ENCODE measurements at regions not wholly inside any gene's neighbourhood (a gene's known extent, or its start where the extent isn't known, plus 50 kb on each side); places are given as distances from the start of the nearest gene placed in this dataset.

DNA sequence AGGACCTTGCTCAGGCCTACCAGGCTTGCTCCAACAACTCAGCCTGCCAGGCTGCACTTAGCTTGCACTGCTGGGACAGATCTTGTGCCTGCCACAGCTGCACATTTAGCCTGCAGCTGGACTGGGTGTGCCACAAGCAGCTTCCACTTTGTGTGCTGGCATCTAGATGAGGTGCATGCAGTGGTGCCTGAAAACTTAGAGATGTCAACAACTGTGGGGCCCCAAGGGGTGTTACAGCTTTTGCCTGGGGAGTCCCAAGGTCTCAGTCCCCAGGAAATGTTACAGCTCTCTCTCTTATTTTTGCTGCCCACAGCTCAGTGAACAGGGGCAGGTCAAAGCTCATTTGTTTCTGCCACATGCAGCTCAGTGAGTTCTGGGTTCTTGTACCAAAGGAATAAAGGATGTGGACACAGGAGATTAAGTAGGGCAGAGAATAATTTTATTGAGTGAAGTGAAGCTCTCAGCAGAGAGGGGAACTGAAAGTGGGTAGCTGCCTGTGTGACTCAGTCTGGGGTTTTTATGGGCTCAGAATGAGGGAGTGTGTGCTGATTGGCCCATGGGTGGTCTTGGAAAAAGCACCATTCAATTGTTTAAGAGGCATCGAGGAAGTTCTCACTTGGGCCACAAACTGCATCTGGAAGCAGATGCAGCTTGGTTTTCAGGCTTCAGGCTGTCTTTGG is 828.3 kb downstream of the TECRL start:
- H3K4me1 Mint-ChIP-seq, result no peaks in the 10 kb centered on the region
- H3K27me3 Mint-ChIP-seq (ENCODE audit: low read depth), result no peaks in the 10 kb centered on the region
- no peak overlapping the region for H3K4me3 Mint-ChIP-seq
- peaks cover 2% of the 10 kb centered on the region for H3K36me3 Mint-ChIP-seq (ENCODE audit: low read depth)
- DNase-seq (ENCODE audit: low read depth, low spot score), result no peak
- peaks cover 7% of the 10 kb centered on the region for H3K9me3 Mint-ChIP-seq
- H3K27ac Mint-ChIP-seq (ENCODE audit: unreplicated experiment), result no peak overlapping the region
- TF ChIP-seq, protein P1, sequence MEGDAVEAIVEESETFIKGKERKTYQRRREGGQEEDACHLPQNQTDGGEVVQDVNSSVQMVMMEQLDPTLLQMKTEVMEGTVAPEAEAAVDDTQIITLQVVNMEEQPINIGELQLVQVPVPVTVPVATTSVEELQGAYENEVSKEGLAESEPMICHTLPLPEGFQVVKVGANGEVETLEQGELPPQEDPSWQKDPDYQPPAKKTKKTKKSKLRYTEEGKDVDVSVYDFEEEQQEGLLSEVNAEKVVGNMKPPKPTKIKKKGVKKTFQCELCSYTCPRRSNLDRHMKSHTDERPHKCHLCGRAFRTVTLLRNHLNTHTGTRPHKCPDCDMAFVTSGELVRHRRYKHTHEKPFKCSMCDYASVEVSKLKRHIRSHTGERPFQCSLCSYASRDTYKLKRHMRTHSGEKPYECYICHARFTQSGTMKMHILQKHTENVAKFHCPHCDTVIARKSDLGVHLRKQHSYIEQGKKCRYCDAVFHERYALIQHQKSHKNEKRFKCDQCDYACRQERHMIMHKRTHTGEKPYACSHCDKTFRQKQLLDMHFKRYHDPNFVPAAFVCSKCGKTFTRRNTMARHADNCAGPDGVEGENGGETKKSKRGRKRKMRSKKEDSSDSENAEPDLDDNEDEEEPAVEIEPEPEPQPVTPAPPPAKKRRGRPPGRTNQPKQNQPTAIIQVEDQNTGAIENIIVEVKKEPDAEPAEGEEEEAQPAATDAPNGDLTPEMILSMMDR (conservative IDR thresholded peaks at IDR 0.05), result no peak

DNA sequence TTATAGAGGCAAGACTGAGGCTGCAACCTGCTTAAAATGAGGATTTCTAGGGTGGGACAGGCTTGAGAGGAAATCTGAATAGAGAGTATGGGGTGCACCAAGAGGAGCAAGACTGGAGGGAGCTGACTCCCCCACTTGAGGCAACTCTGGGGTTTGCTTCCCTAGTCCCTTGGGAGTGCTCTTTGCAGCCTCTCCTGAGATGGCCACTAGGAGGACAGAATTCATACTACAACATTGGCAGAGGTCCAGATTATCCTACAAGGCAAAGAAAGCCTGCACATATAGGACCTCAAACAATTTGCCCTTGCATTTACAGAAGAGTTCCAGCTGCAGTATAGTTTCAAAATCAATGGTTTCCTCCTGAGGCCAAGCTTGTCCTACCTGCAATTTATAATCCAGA is 830.9 kb downstream of the TECRL start:
- no peaks in the 10 kb centered on the region for H3K27me3 Mint-ChIP-seq (ENCODE audit: low read depth)
- TF ChIP-seq, protein P1 (conservative IDR thresholded peaks at IDR 0.05), result peak; percentile 15
- peaks cover 2% of the 10 kb centered on the region for H3K36me3 Mint-ChIP-seq (ENCODE audit: low read depth)
- no peak for DNase-seq (ENCODE audit: low read depth, low spot score)
- H3K4me3 Mint-ChIP-seq, result no peak overlapping the region
- H3K27ac Mint-ChIP-seq (ENCODE audit: unreplicated experiment), result no peak overlapping the region
- H3K9me3 Mint-ChIP-seq, result peaks cover 7% of the 10 kb centered on the region
- no peaks in the 10 kb centered on the region for H3K4me1 Mint-ChIP-seq

DNA sequence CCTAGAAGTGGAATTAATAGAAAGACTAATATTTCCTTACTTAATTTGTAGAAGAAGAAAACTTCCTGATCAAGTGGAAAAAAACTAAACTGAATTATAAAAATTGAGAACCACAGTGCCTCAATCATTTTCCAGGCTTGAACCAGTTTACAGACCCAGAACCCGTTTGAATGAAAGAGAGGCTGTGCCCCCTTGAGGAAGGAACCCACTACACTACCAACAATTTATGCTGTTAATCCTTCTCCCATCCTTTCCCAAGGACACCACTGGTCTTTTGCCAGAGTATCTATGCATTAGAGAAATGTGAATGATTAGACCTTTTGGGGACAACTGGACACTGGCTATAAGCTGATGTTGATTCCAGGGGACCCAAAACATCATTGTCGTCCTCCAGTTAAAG is 842.6 kb downstream of the TECRL start:
- Mint-ChIP-seq H3K4me1 (no peaks in the 10 kb centered on the region), H3K36me3 (ENCODE audit: low read depth) (no peaks in the 10 kb centered on the region), H3K4me3 (no peak overlapping the region), H3K9me3 (peaks cover 2% of the 10 kb centered on the region), H3K27ac (ENCODE audit: unreplicated experiment) (no peak overlapping the region), H3K27me3 (ENCODE audit: low read depth) (no peaks in the 10 kb centered on the region)
- TF ChIP-seq, protein P1 (conservative IDR thresholded peaks at IDR 0.05), result no peak
- DNase-seq (ENCODE audit: low read depth, low spot score), result no peak

DNA sequence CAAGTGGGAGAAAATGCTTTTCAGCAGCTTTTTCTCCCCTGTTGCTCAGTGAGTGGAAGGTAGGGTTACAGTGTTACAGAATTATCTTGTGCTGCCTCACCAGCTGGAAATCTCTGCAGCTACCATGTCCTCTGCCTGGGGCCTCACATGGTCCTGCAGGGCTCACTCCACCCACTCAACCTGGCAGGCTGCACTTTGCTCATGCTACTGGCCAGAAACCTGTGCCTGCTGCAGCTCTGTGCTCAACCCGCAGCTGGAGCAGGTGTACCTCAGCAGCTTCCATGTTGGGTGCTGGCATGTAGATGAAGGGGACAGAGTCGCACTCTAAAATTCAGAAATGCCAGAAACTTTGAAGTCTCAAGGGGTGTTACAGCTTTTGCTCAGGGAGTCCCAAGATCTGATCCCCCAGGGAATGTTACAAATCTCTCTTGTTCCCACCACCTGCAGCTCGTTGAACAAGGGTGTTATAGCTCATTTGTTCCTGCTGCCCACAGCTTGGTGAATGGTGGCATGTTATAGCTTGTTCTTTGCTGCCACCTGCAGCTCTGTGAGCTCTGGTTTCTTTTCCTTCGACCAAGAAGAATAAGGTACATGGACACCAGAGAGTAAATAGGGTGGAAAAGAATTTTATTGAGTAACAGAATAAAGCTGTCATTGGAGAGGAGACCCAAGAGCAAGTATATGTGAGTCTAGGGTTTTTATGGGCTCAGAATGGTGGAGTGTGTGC is 845.8 kb downstream of the TECRL start:
- no peaks in the 10 kb centered on the region for H3K36me3 Mint-ChIP-seq (ENCODE audit: low read depth)
- H3K27ac Mint-ChIP-seq (ENCODE audit: unreplicated experiment), result no peak overlapping the region
- no peaks in the 10 kb centered on the region for H3K4me1 Mint-ChIP-seq
- no peaks in the 10 kb centered on the region for H3K27me3 Mint-ChIP-seq (ENCODE audit: low read depth)
- peaks cover 3% of the 10 kb centered on the region for H3K9me3 Mint-ChIP-seq
- no peak overlapping the region for H3K4me3 Mint-ChIP-seq
- DNase-seq (ENCODE audit: low read depth, low spot score), result no peak
- TF ChIP-seq, protein P1 (conservative IDR thresholded peaks at IDR 0.05), result peak; percentile 26

DNA sequence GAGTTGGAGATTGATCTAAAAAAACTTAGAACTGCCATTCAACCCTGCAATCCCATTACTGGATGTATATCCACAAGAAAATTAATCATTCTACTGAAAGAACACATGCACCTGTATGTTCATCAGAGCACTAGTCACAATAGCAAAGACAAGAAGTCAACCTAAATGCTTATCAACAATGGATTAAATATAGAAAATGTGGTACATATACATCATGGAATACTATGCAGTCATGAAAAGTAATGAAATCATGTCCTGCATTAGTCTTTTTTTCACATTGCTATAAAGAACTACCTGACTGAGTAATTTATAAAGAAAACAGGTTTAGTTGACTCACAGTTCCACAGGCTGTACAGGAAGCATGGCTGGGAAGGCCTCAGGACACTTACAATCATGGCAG is 850.5 kb downstream of the TECRL start:
- Mint-ChIP-seq H3K27ac (ENCODE audit: unreplicated experiment) (no peak overlapping the region), H3K36me3 (ENCODE audit: low read depth) (no peaks in the 10 kb centered on the region), H3K4me1 (no peaks in the 10 kb centered on the region), H3K4me3 (no peak overlapping the region), H3K27me3 (ENCODE audit: low read depth) (no peaks in the 10 kb centered on the region), H3K9me3 (peaks cover 5% of the 10 kb centered on the region)
- TF ChIP-seq, protein P1 (conservative IDR thresholded peaks at IDR 0.05), result no peak
- DNase-seq (ENCODE audit: low read depth, low spot score), result no peak

All from neural crest cell (in vitro differentiated cells).